ENCODE measurements at regions not wholly inside any gene's neighbourhood (a gene's known extent, or its start where the extent isn't known, plus 50 kb on each side); places are given as distances from the start of the nearest gene placed in this dataset.

- no peak for TF ChIP-seq POLR2A (IDR thresholded peaks at IDR 0.05; ENCODE audit: low read depth, low read length)
- TF ChIP-seq POLR2AphosphoS5 (IDR thresholded peaks at IDR 0.05; ENCODE audit: low read depth, low read length): no peak
- TF ChIP-seq TAF1 (IDR thresholded peaks at IDR 0.05; ENCODE audit: low read depth, low read length): no peak
- no peak for TF ChIP-seq SPI1 (IDR thresholded peaks at IDR 0.05; ENCODE audit: low read depth, low read length)
- TF ChIP-seq POU2F2 (IDR thresholded peaks at IDR 0.05; ENCODE audit: low read depth, low read length): no peak
These were observed 83.4 kb upstream of the KCNK12 start for GRCh38 chr2:47653902-47654789.

Data from GM12891 (cell line).